NOMO-1 treated with dmso at 0.1 percent for 144 hours (cell line): ENCODE measurements at regions not wholly inside any gene's neighbourhood (a gene's known extent, or its start where the extent isn't known, plus 50 kb on each side); places are given as distances from the start of the nearest gene placed in this dataset.
"Not testable (repeated sequence)": the region's sequence is repeated elsewhere in the genome, so short reads cannot be mapped to it uniquely, and the experiment has no call there.

Experiments used
- DNase-seq: peaks from one replicate; lab custom pipeline; 2025; ENCODE audit not compliant: unreplicated experiment; lab: John Stamatoyannopoulos, UW

DNA sequence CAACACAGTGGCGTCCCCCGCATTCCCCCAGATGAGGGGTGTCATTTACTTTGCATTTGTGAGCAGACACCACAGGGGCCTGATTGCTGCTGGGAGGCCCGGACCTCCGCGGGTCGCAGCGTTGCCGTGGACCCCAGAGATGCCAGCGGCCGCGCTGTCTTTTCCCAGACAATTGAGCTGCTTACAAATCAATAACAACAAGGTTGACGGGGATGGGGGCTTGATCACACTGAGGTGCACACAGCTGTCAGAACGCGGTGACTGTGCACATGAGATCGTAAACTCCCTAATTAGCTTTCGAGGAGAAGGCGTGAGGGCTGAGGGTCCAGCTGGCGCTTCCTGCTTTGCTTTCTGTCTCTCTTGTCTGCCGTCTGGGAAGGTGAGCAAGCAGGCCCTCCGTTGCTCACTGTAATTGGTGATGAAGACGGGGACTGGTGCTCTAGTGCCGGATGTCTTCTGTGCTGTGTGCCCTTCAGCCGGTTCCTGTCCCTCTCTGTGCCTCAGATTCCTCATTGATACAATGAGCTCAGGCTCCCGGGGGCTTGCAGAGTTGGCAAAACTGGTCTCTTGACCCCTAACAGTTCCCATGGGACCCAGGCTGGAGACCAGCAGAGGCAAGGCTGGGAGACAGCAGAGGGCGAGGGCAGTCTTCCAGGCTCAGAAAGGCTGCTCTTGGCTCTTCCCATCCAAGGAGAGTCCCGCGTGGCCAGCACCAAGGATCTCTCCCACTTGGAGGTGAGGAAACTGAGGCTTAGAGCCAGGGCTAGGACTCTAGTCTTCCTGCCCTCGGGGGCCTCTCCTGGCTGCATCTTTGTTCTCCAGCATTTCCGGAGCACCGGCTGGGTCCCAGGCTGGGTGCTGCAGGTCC is 126.0 kb upstream of the PMEPA1 start:
- no peak for DNase-seq

DNA sequence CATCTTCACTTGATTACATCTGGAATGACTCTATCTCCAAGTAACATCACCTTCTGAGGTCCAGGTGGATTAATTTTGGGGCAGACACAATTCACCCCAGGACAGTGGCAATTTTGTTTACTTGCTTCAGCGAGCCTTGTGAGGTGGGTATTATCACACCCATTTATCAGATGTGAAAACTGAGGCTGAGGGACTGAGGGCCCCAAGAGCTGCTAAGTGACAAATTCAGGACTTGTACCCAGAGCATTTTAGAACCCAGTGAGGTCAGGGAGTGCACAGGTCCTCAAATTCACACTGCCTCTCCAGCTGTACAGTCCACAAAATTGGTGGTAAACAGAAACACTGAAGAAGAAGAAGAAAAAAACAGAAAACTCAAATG is 125.2 kb upstream of the PMEPA1 start:
- DNase-seq: no peak

DNA sequence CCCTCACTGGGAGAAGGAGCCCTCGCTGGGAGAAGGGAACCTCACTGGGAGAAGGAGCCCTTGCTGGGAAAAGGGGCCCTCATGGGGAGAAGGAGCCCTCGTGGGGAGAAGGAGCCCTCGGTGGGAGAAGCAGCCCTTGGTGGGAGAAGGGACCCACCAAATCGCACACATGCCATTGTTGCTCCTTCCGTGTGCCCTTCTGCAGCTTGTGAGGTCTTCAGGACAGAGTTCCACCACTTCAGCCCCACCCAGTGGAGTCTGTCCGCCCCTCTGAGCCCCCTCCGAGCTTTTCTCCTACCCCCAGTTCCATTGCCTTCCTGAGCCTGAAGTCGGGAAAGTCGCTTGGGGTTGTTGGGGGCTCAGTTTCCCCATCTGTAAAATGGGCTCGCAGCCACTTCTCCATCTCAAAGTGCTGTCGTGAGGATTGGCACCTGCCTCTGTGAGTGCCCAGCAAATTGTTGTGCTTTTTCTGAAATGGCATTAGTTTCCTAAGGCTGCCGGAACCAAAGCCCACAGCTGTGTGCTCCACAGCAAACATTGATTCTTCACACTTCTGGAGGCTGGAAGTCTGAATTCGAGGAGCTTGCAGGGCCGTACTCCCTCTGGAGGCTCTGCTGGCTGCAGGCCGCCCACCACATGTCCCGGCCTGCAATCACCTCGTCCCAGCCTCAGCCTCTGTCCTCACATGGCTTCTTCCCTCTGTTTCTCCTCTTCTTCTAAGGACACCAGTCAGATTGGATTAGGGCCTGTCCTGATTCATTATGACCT is 124.7 kb upstream of the PMEPA1 start:
- no peak for DNase-seq

DNA sequence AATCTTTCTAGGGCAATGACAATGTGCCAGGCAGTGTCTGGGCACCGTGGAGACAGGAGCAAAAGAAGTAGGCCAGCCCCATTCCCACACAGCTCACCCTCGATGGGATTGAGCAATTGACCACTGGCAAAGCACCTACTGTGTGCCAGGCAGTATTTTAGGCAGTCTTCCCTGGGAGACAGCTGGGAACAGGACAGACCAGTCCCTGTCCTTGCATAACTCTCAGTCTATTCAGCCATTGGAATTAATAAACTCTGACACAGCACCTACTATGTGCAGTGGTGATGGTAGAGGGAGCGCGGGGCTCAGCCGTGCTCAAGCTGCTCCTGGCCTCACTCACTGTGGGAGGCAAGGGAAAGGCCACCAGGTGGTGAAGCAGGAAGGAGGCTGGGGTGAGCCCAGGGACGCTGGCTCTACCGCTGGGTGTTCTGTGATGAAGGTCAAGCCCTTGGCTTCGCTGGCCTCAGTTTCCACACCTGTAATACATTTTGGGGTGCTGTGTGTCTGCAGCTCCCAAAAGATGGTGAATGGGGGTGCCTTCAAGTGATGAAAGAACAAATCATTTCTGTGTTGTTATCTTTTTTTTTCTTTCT is 122.3 kb upstream of the PMEPA1 start:
- no peak for DNase-seq

DNA sequence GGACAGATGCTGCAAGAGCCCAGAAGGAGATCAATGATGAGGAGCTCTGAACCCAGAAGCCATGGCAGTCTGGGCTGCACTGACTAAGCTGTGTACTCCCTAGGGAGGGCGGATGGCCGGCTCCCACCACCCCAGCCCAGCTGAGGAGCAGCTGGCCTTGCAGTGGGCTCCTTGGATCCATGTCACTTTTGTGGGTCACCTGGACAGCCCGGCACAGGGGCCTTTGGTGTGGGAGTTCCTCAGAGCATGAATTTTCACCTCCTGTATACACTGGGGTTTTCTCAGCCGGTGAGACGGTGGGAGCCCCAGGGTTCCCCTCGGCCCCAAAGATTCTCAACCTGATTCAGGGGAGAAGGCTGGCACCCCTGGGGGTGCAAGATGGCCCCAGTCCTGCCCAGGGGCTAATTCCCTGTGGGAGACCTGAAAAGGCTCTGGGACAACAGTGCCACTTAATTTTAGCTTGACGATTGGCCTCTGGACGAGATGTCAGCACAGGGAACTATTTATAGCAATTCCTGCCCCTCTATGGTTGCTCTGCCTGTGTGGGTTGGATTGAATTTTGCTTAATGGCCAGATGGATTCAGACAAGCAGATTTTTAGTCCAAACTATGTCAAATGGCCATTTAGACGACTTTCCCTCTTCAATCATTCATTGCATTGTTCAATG is 121.6 kb upstream of the PMEPA1 start:
- no peak for DNase-seq

DNA sequence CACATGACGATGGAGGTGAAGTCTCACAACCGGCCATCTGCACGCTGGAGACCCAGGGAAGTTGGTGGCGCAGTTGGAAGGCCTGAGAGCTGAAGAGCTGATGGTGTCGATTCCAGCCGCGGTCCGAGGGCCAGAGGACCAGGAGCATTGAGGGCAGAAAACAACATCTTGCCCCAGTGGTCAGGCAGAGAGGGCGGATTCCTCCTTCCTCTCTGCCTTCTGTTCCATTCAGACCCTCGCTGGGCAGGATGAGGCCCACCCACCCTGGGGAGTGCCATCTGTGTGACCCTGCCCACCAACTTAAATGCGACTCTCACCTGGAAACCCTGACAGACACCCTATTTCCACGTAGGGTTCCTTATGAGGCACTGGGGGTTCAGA is 120.7 kb upstream of the PMEPA1 start:
- no peak for DNase-seq

DNA sequence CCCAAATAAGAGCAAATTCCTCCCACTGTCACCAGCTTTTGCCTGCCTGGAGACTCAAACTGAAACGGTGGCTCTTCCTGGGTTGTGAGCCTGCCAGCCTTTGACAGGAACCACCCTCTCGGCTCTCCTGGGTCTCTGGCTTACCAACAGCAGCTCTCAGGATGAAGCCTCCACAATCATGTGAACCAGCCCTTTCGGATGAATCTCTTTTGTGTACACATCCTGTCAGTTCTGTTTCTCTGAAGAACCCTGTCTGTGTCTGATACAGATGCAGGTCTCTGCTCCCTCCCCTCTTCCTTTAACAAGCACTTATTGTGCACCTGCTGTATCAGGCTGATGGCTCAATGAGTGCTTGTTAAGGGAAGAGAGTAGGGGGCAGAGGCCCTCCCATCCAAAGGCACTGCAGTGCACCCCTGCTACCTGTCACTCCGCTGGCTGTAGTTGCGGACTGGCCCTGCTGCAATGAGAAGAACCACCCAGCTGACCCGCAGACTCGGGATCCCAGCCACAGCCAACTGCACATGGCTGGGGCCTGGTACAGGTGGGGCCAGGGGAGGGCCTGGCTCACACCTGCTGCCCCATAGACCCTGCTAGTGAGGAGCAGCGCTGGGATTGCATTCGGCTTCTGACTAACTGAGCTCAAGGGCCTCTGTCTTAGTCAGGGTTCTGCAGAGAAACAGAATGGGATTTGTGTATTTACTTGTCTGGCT is 120.1 kb upstream of the PMEPA1 start:
- DNase-seq: no peak

DNA sequence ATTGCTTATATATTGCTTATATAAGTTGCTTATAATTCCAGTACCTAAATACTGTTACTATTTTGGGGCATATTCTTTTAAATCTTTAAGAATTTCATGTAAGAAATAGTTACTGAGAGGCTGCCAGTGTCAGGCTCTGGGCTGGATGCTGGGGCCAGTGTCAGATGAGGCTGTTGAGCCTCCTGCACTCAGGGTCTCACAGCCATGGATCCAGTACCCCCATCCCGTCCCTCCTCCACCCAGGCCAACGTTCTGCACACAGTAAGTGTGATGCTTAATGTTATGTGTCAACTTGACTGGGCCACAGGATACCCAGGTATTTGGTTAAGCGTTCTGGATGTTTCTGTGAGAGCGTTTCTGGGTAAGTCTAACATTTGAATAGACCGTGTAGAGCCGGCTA is 119.5 kb upstream of the PMEPA1 start:
- no peak for DNase-seq

DNA sequence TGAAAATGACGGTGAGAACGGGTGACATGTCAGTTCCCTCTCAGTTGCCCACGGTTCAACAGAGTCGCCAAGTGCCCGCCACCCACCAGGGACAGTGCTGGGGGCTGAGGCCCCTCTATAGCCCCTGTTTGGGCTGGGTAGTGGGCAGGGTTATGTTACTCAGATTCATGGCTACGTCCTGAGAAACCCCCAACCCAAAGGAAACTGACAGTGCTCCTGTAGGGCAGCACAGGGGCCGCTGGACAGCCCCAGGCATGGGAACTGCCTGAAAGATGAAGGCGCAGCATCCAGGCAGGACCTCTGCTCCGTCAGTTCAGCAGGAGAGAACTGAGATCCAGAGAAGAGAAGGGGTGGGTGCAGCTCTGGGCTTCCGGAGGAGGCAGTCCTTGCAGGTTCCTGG is 118.9 kb upstream of the PMEPA1 start:
- DNase-seq: no peak

DNA sequence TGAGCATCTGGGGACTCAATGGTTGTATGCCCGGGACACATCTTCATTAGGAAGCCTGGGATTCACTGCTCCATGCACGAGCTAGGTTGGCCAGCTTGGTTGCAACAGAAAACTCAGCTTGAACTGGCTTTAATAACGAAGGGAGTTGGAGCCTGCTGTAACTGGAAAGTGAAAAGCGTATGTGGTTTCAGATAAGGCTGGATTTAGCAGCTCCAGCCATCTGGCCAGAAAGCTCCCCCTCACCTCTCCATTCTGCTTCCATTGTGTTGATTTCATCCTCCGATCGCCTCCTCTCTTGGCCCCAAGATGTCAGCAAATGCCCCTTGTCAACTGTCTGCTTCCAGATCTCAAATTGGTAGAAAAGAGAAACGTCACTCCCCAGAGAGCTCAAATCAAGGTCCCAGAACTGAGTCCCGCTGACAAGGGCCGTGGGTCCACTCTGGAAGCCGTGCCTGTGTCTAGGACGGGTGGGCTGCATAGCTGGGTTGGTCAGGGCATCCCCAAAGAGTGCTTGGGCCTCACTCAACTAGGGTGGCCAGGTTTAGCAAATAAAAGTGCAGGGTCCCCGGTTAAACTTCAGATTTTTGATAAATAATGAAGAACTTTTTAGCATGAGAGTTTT is 117.0 kb upstream of the PMEPA1 start:
- no peak for DNase-seq

DNA sequence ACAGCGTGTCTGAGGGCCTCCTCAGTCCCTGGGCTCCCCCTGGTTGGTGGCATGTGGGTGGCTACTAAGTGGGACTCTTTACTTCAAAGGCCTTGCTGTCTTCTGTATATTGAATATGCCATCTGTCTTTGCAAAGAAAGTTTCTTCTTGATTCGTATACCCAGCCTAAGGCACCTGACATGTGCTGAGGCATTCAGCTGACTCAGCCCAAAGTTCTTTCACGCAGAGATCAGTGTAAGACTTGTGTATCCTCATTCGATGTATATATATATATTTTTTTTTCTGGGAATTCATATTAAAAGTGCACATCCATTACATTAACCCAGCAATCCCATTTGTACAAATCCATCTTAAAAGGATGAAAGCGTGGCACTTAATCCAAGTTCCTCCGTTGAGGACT is 115.1 kb upstream of the PMEPA1 start:
- DNase-seq: no peak

DNA sequence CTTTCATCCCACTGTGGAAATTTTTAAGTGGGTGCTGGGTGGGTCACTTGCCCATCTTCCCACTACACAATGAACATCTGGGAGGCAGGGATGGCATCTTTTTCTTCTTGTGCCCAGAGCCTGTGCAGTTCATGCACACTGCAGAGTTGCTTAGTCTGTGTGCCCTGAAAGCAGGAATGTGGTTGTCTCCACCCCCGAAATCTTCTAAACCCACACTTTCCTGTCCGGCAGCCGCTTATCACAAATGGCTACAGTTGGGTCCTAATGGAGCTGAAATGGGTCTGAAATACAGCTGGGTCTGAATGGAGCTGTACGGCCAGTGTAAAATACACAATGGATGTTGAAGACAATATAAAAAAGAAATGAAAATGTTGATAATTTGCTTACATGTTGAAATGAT is 112.1 kb upstream of the PMEPA1 start:
- DNase-seq: no peak

DNA sequence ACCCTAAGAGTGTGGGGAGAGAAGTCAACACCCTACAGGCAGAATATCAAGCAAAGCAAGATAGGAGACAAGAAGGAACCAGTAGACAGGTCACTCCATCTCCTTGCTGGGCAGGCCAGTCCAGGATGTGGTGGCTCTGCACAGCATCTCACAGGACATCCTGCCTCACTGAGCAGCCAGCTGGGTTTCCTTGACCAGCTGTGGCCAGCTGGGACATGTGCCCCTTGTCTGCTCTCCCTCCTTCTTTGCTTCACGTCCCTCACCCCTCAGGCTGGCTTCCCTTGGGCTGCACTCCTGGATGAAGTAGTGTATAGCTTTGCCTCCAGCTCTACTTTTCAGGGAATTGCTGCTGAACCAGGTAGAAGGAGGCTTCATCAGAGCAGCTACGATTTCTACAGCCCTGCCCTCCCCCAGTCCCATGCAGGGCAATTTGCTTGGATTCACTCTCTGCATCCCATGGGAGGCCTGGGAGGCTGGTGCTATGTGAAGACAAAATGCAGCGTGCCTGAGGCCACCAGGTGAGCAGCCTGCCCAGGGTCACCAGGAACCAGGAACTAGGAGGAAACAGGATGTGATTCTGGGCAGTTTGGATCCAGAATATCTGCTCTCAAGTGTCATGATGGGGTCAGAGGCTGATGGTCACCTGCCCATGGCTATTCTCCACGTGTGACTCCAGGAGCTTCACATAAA is 110.0 kb upstream of the PMEPA1 start:
- no peak for DNase-seq

DNA sequence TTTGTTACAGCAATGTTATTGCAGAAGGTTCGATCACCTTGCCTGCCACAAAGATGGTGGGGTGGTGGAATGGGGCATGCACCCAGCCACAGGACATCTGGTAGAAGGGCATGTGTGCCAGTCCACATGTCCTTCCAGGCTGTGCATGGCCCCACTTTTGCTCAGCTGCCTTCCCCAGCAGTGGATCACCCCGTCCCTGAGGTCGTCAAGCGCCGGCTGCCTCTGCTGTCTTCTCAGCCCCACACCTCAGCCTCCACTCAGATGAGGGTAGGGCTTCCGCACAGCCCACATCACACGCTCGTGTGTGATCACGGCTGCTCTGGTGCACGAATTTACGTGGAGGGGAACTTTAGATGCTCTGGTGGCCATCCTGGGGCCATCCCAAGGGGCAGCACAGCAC is 109.5 kb upstream of the PMEPA1 start:
- DNase-seq: no peak

DNA sequence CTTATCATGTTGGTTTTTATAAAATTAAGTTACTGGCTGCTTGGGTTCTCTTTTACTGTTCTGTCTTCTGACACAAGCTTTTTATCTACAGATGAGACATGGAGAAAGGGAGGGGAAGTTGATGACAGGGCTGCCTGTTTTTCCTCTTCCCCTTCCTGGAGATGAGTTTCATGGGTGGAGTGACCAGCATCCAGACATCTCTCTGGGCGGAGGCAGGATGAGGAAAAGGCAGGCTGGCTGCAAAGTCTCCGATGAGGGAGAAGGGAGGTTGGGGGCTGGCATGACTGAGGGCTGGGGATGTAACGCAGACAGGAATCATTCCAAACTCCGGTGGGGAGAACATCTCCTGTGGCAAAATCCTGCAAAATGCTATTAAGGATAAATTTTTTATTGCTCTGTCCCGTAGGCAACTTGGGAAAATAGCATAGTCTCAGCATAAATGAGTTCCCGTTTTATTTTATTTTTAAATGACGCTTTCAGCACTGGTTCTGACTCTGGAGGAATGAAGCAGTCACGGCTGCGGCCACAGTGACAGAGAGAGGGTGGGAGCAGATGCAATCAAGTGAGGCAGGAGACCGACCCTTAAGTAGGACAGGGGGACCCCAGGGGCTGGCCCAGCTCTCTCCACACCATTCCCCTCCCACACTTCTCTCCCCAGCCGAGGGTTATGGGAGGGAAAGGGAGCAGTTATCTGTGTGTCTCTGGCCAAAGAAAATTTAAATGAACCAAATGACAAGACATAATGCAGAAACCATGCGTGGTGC is 108.8 kb upstream of the PMEPA1 start:
- no peak for DNase-seq

DNA sequence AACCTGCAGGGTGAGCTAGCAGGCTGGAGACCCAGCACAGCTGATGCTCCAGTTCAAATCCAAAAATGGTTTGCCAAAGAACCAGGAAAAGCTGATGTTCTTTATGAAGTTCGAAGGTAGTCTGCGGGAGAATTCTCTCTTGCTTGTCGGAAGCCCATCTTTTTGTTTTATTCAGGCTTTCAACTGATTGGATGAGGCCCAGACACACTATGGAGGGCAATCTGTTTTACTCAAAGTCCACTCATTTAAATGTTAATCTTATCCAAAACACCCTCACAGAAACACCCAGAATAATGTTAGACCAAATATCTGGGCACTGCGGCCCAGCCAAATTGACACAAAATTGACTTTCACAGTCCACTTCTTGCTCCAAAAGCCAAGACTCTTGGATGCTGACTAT is 105.6 kb upstream of the PMEPA1 start:
- DNase-seq: no peak

DNA sequence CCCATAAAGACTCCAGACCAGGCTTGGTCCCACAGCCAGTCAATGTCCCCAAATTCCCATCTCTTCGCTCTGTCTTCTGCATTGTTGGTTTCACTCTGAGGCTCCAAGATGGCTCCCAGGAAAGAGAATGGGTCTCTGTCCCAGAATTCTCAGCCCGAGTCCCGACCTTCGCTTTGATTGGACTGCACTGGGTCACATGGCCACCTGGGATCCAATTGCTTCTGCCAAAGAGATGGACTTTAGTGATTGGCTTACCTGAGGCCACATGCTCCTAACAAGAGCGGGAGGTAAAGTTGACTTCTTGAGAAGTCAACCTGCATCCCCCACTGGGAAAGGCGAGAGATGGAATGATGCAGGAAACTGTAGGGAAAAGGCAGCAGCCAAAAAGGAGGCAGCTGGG is 104.7 kb upstream of the PMEPA1 start:
- no peak for DNase-seq

DNA sequence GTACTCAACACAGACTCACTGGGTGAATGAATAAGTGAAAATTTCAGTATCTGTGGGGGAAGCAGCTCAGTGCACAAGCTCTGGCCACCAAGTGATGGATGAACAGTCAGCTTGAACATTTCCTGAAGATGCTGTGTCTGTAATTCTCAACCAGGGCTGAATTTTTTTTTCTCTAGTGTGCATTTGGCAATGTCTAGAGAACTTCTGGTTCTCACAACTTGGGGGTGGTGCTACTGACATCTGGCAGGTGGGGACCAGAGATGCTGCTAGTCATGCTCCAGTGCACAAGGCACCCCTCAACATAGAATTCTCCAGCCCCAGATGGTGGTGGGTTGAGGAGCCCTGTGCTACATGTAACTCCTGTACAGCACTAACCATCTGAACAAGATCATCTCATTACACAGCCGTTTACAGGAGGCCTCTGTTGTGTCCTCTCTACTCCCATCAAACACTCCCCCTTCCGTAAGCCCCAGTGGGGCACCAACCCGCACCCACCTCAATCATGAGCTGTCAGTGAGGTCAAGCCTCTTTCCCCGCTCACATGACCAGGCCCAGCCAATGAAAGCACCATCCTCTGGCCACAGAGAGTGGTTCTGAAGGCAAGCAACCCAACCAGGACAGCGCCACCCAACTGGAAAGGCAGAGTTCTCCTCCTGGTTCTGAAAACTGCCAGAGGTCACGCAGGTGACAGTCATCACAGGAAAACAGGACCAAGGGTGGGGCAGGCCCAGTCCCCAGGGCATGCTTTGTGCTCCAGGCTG is 103.9 kb upstream of the PMEPA1 start:
- DNase-seq: no peak

DNA sequence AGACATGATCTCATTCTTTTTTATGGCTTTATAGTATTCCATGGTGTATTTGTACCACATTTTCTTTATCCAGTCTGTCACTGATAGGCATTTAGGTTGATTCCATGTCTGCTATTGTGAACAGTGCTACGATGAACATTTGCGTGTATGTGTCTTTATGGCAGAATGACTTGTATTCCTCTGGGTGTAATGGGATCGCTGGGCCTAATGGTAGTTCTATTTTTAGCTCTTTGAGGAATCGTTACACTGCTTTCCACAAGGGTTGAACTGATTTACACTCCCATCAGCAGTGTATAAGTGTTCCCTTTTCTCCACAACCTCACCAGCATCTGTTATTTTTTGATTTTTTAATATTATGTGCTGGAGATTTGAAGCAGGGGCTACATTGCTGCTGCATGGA is 102.8 kb upstream of the PMEPA1 start:
- not testable (repeated sequence) for DNase-seq
